GM21576 (cell line): ENCODE measurements at regions not wholly inside any gene's neighbourhood (a gene's known extent, or its start where the extent isn't known, plus 50 kb on each side); places are given as distances from the start of the nearest gene placed in this dataset.
"Not testable (repeated sequence)": the region's sequence is repeated elsewhere in the genome, so short reads cannot be mapped to it uniquely, and the experiment has no call there.

Source experiments
- ATAC-seq: cut with Tn5 transposase; IDR thresholded peaks from one replicate; pipeline ENCODE4 v1.9.1; 2021; ENCODE audit warnings: mild to moderate bottlenecking, moderate library complexity; ENCODE audit not compliant: unreplicated experiment

- no peak for ATAC-seq
Observed at GRCh38 chr15:66882251-66883020, 180.4 kb downstream of the SMAD6 start.

GRCh38 chr15:66883284-66883911 lies 181.4 kb downstream of the SMAD6 start:
- ATAC-seq: no peak

GRCh38 chr15:66884115-66884622 lies 181.2 kb upstream of the SMAD3 start:
- ATAC-seq: no peak

GRCh38 chr15:66884661-66885237 lies 180.7 kb upstream of the SMAD3 start:
- no peak for ATAC-seq

- ATAC-seq: no peak
Observed at GRCh38 chr15:66885281-66885915, 180.0 kb upstream of the SMAD3 start.

GRCh38 chr15:66886241-66886675 lies 179.1 kb upstream of the SMAD3 start:
- ATAC-seq: no peak

- ATAC-seq: no peak
Observed at GRCh38 chr15:66886686-66887273, 178.6 kb upstream of the SMAD3 start.

GRCh38 chr15:66889298-66889697 lies 176.1 kb upstream of the SMAD3 start:
- ATAC-seq: not testable (repeated sequence)

GRCh38 chr15:66891776-66892175 lies 173.6 kb upstream of the SMAD3 start:
- no peak for ATAC-seq

- ATAC-seq: no peak
Observed at GRCh38 chr15:66893294-66893693, 172.1 kb upstream of the SMAD3 start.

- no peak for ATAC-seq
Observed at GRCh38 chr15:66894363-66894762, 171.0 kb upstream of the SMAD3 start.

GRCh38 chr15:66894986-66895780 lies 170.2 kb upstream of the SMAD3 start:
- ATAC-seq: no peak

GRCh38 chr15:66895794-66896453 lies 169.5 kb upstream of the SMAD3 start:
- ATAC-seq: no peak

- ATAC-seq: no peak
Observed at GRCh38 chr15:66896611-66897010, 168.8 kb upstream of the SMAD3 start.

- no peak for ATAC-seq
Observed at GRCh38 chr15:66897416-66897815, 168.0 kb upstream of the SMAD3 start.

- no peak for ATAC-seq
Observed at GRCh38 chr15:66897971-66898370, 167.4 kb upstream of the SMAD3 start.

- no peak for ATAC-seq
Observed at GRCh38 chr15:66898656-66899386, 166.6 kb upstream of the SMAD3 start.

GRCh38 chr15:66899555-66900350 lies 165.6 kb upstream of the SMAD3 start:
- ATAC-seq: no peak
